ENCODE measurements at regions not wholly inside any gene's neighbourhood (a gene's known extent, or its start where the extent isn't known, plus 50 kb on each side); places are given as distances from the start of the nearest gene placed in this dataset.

GRCh38 chr4:133968174-133968573 is 233.4 kb downstream of the PABPC4L start:
- TF ChIP-seq CTCF (IDR thresholded peaks at IDR 0.05): no peak
- no peak for TF ChIP-seq POLR2A (IDR thresholded peaks at IDR 0.05)
